Esophagus squamous epithelium (tissue), 4 donors: ENCODE measurements at regions not wholly inside any gene's neighbourhood (a gene's known extent, or its start where the extent isn't known, plus 50 kb on each side); places are given as distances from the start of the nearest gene placed in this dataset.

Source experiments
- POLR2A ChIP-seq, 4 donors: fragments of 450-650 bp; IDR thresholded peaks; one replicate each; pipeline ENCODE4 v1.6.1; 2017; ENCODE audit warnings: antibody characterized with exemption in 4 of 4, mild to moderate bottlenecking in 4 of 4, moderate library complexity in 3 of 4
- TF ChIP-seq, protein P1 (sequence below), 6 experiments: fragments of 450-650 bp in 4 of 6; fragments of 200-600 bp in 2 of 6; sonication (generic) in 2 of 6; IDR thresholded peaks; one replicate each; pipeline ENCODE4 v1.5.1; 2016 to 2019; ENCODE audit warnings: antibody characterized with exemption in 6 of 6, mild to moderate bottlenecking in 4 of 6, moderate library complexity in 4 of 6

GRCh38 chr2:4684921-4685320 lies 981.5 kb downstream of the DCDC2C start:
- TF ChIP-seq, protein P1, sequence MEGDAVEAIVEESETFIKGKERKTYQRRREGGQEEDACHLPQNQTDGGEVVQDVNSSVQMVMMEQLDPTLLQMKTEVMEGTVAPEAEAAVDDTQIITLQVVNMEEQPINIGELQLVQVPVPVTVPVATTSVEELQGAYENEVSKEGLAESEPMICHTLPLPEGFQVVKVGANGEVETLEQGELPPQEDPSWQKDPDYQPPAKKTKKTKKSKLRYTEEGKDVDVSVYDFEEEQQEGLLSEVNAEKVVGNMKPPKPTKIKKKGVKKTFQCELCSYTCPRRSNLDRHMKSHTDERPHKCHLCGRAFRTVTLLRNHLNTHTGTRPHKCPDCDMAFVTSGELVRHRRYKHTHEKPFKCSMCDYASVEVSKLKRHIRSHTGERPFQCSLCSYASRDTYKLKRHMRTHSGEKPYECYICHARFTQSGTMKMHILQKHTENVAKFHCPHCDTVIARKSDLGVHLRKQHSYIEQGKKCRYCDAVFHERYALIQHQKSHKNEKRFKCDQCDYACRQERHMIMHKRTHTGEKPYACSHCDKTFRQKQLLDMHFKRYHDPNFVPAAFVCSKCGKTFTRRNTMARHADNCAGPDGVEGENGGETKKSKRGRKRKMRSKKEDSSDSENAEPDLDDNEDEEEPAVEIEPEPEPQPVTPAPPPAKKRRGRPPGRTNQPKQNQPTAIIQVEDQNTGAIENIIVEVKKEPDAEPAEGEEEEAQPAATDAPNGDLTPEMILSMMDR (IDR thresholded peaks at IDR 0.05) = no peak
- no peak for TF ChIP-seq POLR2A (IDR thresholded peaks at IDR 0.05)
